CD14-positive monocyte (primary cell): ENCODE measurements at regions not wholly inside any gene's neighbourhood (a gene's known extent, or its start where the extent isn't known, plus 50 kb on each side); places are given as distances from the start of the nearest gene placed in this dataset.

ENCODE experiments used
- DNase-seq, 3 donors: peaks; one replicate each; pipeline ENCODE4 v3.0.0-alpha.2; 2011 to 2022
- H2AFZ ChIP-seq: 2 replicates; pipeline ENCODE4 v1.6.0; 2012; ENCODE audit warnings: mild to moderate bottlenecking, low read depth, low read length, inconsistent platforms; ENCODE audit not compliant: insufficient read depth, poor library complexity, severe bottlenecking
- H3K27ac ChIP-seq, 2 donors: 1 replicate in 1 of 2; 2 replicates in 1 of 2; pipeline ENCODE4 v1.5.1; 2012 to 2013; ENCODE audit warnings: low read length in 2 of 2, control low read depth in 1 of 2, inconsistent platforms in 1 of 2, low read depth in 1 of 2, mild to moderate bottlenecking in 1 of 2
- H3K27me3 ChIP-seq, 2 donors: one replicate each; pipeline versions ENCODE4 v1.6.0 to v1.6.1; 2011 to 2013; ENCODE audit warnings: low read length in 2 of 2; ENCODE audit not compliant: control insufficient read depth in 2 of 2, insufficient read depth in 2 of 2
- H3K36me3 ChIP-seq, 2 donors: replicated peaks in 1 of 2; 1 replicate in 1 of 2; 2 replicates in 1 of 2; pipeline versions ENCODE4 v1.5.1 to v1.6.1; 2012 to 2013; ENCODE audit warnings: low read length in 2 of 2, control low read depth in 1 of 2, inconsistent platforms in 1 of 2, mild to moderate bottlenecking in 1 of 2; ENCODE audit not compliant: insufficient read depth in 2 of 2, control insufficient read depth in 1 of 2
- H3K4me1 ChIP-seq, 2 donors: 1 replicate in 1 of 2; 2 replicates in 1 of 2; pipeline versions ENCODE4 v1.5.1 to v1.6.1; 2012 to 2013; ENCODE audit warnings: low read length in 2 of 2, control low read depth in 1 of 2, inconsistent platforms in 1 of 2, mild to moderate bottlenecking in 1 of 2, moderate library complexity in 1 of 2; ENCODE audit not compliant: insufficient read depth in 2 of 2, control insufficient read depth in 1 of 2
- H3K4me2 ChIP-seq: replicated peaks from 2 replicates; pipeline ENCODE3; 2012; ENCODE audit warnings: low read length, moderate library complexity, mild to moderate bottlenecking; ENCODE audit not compliant: poor library complexity, severe bottlenecking; ENCODE audit errors: extremely low read depth
- H3K4me3 ChIP-seq, 3 experiments: fragments of 200-600 bp in 1 of 3; sonication (generic) in 1 of 3; replicated peaks in 1 of 3; 1 replicate in 2 of 3; 2 replicates in 1 of 3; pipeline ENCODE4 v1.5.1; 2011 to 2013; ENCODE audit warnings: low read length in 3 of 3, mild to moderate bottlenecking in 3 of 3, control low read depth in 2 of 3, low read depth in 2 of 3, inconsistent platforms in 1 of 3, moderate library complexity in 1 of 3
- H3K79me2 ChIP-seq: 2 replicates; pipeline ENCODE4 v1.6.0; 2012; ENCODE audit warnings: mild to moderate bottlenecking, control low read depth, inconsistent platforms, low read length, moderate library complexity; ENCODE audit not compliant: insufficient read depth
- H3K9ac ChIP-seq: 2 replicates; pipeline ENCODE4 v1.6.0; 2017; ENCODE audit warnings: low read length, mild to moderate bottlenecking; ENCODE audit not compliant: insufficient read depth, poor library complexity, severe bottlenecking
- H3K9me3 ChIP-seq, 2 donors: replicated peaks in 1 of 2; 1 replicate in 1 of 2; 2 replicates in 1 of 2; pipeline versions ENCODE4 v1.5.1 to v1.6.1; 2012 to 2013; ENCODE audit warnings: low read length in 2 of 2, control low read depth in 1 of 2; ENCODE audit not compliant: control insufficient read depth in 1 of 2, insufficient read depth in 1 of 2
- H4K20me1 ChIP-seq: 2 replicates; pipeline ENCODE4 v1.6.0; 2012; ENCODE audit warnings: mild to moderate bottlenecking, low read length, control low read depth, moderate library complexity; ENCODE audit not compliant: insufficient read depth
- H3K27ac Mint-ChIP-seq, 7 donors: one replicate each; pipeline ENCODE4 v1.8.0; 2020; ENCODE audit warnings: mild to moderate bottlenecking in 7 of 7, mixed read lengths in 7 of 7, moderate library complexity in 6 of 7, inconsistent platforms in 2 of 7
- H3K27me3 Mint-ChIP-seq, 3 donors: one replicate each; pipeline ENCODE4 v1.8.0; 2021 to 2022; ENCODE audit warnings: low read depth in 3 of 3, mild to moderate bottlenecking in 3 of 3, mixed read lengths in 3 of 3, moderate library complexity in 3 of 3, inconsistent platforms in 1 of 3
- H3K36me3 Mint-ChIP-seq, 2 donors: one replicate each; pipeline ENCODE4 v1.8.0; 2020; ENCODE audit warnings: mixed read lengths in 2 of 2, inconsistent platforms in 1 of 2, mild to moderate bottlenecking in 1 of 2
- H3K4me1 Mint-ChIP-seq: one replicate; pipeline ENCODE4 v1.8.0; 2020; ENCODE audit warnings: mild to moderate bottlenecking, mixed read lengths
- H3K4me3 Mint-ChIP-seq, 2 donors: one replicate each; pipeline ENCODE4 v1.8.0; 2020; ENCODE audit warnings: mild to moderate bottlenecking in 2 of 2, mixed read lengths in 2 of 2, moderate library complexity in 1 of 2
- H3K9me3 Mint-ChIP-seq, 7 donors: one replicate each; pipeline ENCODE4 v1.8.0; 2020 to 2022; ENCODE audit warnings: mixed read lengths in 7 of 7, mild to moderate bottlenecking in 6 of 7, moderate library complexity in 6 of 7, inconsistent platforms in 2 of 7
- WGBS: methylation state at CpG from one replicate; pipeline ENCODE4 v1.1.5; 2013; ENCODE audit warnings: missing lambda C conversion rate; ENCODE audit not compliant: insufficient coverage; 5-methylcytosine and 5-hydroxymethylcytosine counted together
- intact Hi-C, 2 donors: fragments of 100-400 bp; cut with micrococcal nuclease; formaldehyde crosslinking; loops; one replicate each; pipeline versions ENCODE4 v1.15.0 to v1.15.1; 2023
- TF ChIP-seq, protein P1 (sequence below): fragments of 200-600 bp; IDR thresholded peaks from one replicate; pipeline ENCODE4 v1.8.0; 2022; ENCODE audit warnings: antibody characterized with exemption, mild to moderate bottlenecking

DNA sequence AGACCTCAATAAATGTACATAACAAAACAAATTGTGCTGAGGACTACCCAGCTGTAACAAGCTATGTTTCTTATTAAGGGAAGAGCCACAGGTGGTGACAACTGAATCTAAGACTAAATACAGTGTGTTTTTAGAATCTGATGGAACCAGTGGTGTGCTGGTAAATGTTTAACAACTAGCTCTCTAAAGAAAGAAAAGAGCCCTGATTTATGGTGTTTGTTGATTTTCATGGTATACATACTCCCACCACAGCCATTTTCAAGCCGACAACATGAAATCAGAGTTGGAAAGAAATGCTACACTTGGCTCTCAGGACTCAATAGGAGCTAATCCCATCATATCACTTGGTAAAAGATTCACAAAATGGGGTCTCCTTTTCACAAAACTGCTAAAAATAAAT lies 89.8 kb upstream of the FNDC3B start:
- H3K4me3 Mint-ChIP-seq: no peak overlapping the region
- no peaks in the 10 kb centered on the region for H3K36me3 Mint-ChIP-seq
- no CpG with 5 or more reads among the region's 1 CpG for WGBS

DNA sequence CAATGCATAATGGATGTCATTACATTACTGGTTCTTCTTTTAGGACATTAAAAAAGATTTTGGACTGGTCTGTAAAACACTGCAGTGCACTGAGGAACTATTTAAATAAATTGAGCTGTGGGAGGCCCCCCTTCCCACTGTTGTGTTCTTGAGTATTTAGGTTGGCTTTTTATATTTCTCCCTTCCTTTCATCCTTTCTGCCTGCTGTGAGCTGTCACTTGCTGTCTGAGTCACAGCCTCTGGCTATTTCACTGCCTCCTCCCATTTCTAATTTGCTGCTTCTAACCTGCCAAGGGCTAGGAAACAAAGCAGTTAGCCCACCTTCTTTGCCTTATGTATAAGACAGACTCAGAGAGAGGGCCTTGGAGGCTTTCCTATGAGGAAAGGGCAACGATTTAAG lies 89.0 kb upstream of the FNDC3B start:
- TF ChIP-seq, protein P1, sequence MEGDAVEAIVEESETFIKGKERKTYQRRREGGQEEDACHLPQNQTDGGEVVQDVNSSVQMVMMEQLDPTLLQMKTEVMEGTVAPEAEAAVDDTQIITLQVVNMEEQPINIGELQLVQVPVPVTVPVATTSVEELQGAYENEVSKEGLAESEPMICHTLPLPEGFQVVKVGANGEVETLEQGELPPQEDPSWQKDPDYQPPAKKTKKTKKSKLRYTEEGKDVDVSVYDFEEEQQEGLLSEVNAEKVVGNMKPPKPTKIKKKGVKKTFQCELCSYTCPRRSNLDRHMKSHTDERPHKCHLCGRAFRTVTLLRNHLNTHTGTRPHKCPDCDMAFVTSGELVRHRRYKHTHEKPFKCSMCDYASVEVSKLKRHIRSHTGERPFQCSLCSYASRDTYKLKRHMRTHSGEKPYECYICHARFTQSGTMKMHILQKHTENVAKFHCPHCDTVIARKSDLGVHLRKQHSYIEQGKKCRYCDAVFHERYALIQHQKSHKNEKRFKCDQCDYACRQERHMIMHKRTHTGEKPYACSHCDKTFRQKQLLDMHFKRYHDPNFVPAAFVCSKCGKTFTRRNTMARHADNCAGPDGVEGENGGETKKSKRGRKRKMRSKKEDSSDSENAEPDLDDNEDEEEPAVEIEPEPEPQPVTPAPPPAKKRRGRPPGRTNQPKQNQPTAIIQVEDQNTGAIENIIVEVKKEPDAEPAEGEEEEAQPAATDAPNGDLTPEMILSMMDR: no peak
- Histone ChIP-seq H3K27ac (no peak overlapping the region), H2AFZ (no peak overlapping the region), H4K20me1 (no peaks in the 10 kb centered on the region), H3K9me3 (no peaks in the 10 kb centered on the region), H3K9ac (no peak overlapping the region), H3K4me3 (no peak overlapping the region), H3K4me1 (peaks cover 11 to 16% of the 10 kb centered on the region in 2 donors), H3K36me3 (no peaks in the 10 kb centered on the region), H3K4me2 (no peak overlapping the region), H3K27me3 (no peaks in the 10 kb centered on the region), H3K79me2 (no peaks in the 10 kb centered on the region)
- Mint-ChIP-seq H3K4me1 (peaks cover 12% of the 10 kb centered on the region), H3K36me3 (no peaks in the 10 kb centered on the region), H3K27ac (peak overlapping the region in 1 of 7 donors; percentile 55), H3K9me3 (peaks cover 0 to 7% (median 0%) of the 10 kb centered on the region in 7 donors), H3K4me3 (no peak overlapping the region), H3K27me3 (no peaks in the 10 kb centered on the region)
- intact Hi-C loops: no loop called here
- WGBS: no CpG with 5 or more reads among the region's 1 CpG
- DNase-seq: peak in 2 of 3 donors; percentile 15 to 19

More for the DNA sequence above, 89.8 kb upstream of the FNDC3B start:
- no peak overlapping the region for H3K4me3 ChIP-seq
- Mint-ChIP-seq H3K27ac (no peak overlapping the region), H3K27me3 (no peaks in the 10 kb centered on the region), H3K9me3 (peaks cover 0 to 7% (median 0%) of the 10 kb centered on the region in 7 donors), H3K4me1 (peaks cover 10% of the 10 kb centered on the region)
- intact Hi-C loops: loop anchor here in 1 of 2 donors (10.0 kb wide), 1 partner anchor 45 kb away; no protein-coding TSS in a partner anchor
- H3K36me3 ChIP-seq: no peaks in the 10 kb centered on the region
- H4K20me1 ChIP-seq: no peaks in the 10 kb centered on the region
- no peaks in the 10 kb centered on the region for H3K27me3 ChIP-seq
- H3K9me3 ChIP-seq: no peaks in the 10 kb centered on the region
- H3K4me2 ChIP-seq: no peak overlapping the region
- peaks cover 8 to 15% of the 10 kb centered on the region in 2 donors for H3K4me1 ChIP-seq
- TF ChIP-seq, protein P1: no peak
- no peak for DNase-seq
- no peaks in the 10 kb centered on the region for H3K79me2 ChIP-seq
- H3K9ac ChIP-seq: no peak overlapping the region
- H3K27ac ChIP-seq: no peak overlapping the region
- H2AFZ ChIP-seq: no peak overlapping the region
